ENCODE measurements at regions not wholly inside any gene's neighbourhood (a gene's known extent, or its start where the extent isn't known, plus 50 kb on each side); places are given as distances from the start of the nearest gene placed in this dataset.

DNA sequence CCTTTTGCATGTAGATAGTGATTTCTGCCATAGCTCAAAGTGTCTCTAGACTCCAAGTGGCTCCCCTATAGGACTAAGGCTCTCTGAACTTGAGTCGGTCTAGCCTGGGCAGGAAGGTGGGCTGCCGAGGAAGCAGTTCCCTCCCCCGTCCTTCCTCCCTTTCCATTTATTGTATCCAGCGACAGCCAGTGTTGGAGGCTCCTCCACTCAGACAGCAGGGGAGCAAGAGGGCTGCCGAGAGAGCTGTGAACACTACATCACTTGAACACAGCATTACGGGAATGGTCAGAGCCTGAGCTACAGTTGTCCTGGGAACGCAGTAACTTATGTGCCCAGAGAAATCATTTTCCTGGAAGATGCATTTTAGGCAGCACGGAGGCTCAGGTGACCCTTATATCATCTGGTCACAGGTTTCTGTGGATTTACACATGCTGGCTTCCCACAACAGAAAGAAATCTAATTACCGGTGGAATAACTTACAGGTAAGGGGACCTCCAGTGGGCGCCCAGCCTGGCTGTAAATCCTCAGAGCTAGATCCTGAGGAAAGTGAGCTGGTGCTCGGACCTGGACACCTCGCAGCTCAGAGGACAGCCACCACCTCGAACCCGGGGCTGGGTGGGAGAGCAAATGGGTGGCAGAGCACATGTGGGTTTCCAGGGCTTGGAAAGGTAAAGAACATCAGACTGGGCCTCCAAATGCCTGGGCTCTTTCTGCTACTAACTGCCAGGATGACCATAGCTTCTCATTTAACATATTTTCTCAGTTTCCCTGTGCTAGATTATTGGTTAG, 197.1 kb downstream of the UACA start:
- no peak overlapping the region for H3K4me3 ChIP-seq
- H3K4me1 ChIP-seq (replicated peaks in 1 of 2), result no peaks in the 10 kb centered on the region
- DNase-seq, result peak in 1 of 7 donors; percentile 49
- no peaks in the 10 kb centered on the region for H3K36me3 ChIP-seq (replicated peaks in 1 of 2)
- H3K27ac ChIP-seq, result no peak overlapping the region
- no peaks in the 10 kb centered on the region for H3K27me3 ChIP-seq
- TF ChIP-seq, protein P1, sequence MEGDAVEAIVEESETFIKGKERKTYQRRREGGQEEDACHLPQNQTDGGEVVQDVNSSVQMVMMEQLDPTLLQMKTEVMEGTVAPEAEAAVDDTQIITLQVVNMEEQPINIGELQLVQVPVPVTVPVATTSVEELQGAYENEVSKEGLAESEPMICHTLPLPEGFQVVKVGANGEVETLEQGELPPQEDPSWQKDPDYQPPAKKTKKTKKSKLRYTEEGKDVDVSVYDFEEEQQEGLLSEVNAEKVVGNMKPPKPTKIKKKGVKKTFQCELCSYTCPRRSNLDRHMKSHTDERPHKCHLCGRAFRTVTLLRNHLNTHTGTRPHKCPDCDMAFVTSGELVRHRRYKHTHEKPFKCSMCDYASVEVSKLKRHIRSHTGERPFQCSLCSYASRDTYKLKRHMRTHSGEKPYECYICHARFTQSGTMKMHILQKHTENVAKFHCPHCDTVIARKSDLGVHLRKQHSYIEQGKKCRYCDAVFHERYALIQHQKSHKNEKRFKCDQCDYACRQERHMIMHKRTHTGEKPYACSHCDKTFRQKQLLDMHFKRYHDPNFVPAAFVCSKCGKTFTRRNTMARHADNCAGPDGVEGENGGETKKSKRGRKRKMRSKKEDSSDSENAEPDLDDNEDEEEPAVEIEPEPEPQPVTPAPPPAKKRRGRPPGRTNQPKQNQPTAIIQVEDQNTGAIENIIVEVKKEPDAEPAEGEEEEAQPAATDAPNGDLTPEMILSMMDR (IDR thresholded peaks at IDR 0.05), result no peak
- no peak for TF ChIP-seq POLR2A (IDR thresholded peaks at IDR 0.05)
- 62 to 68% (median 65%) methylated on average over 12 to 14 of the region's 14 CpGs for WGBS, 4 donors
- no peaks in the 10 kb centered on the region for H3K9me3 ChIP-seq (replicated peaks in 1 of 3)
- intact Hi-C loops (cut with DNase I), result no loop called here

DNA sequence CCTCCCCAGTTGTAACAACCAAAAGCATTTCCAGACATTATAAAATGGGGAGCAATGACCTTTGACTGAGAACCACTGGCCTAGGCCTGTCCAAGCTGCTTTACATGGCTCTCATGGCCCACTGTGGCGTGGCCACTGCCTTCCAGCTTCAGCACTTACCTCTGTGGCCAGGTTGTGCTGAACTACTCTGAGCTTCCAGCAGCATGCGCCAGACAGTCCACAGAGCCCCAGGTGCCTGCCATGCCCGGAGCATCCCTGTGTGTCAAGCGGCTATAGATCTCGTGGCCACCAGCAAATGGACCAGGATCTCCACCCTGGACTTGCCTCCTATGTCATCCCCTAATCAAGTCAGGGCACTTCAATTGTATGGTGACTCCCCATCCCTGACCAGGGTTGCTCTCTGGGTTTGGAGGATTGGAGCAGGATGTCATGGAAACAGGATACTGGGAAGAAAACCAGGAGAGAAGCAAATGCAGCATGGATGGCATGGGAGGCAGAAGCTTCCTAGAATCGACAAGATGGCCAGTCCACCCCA, 199.7 kb downstream of the UACA start:
- H3K4me3 ChIP-seq, result no peak overlapping the region
- DNase-seq, result peak in 1 of 7 donors; percentile 33
- TF ChIP-seq, protein P1 (IDR thresholded peaks at IDR 0.05), result no peak
- TF ChIP-seq POLR2A (IDR thresholded peaks at IDR 0.05), result no peak
- intact Hi-C loops (cut with DNase I), result no loop called here
- no peaks in the 10 kb centered on the region for H3K27me3 ChIP-seq
- H3K4me1 ChIP-seq (replicated peaks in 1 of 2), result peaks cover 4 to 7% of the 10 kb centered on the region in 2 donors
- no peaks in the 10 kb centered on the region for H3K36me3 ChIP-seq (replicated peaks in 1 of 2)
- no peaks in the 10 kb centered on the region for H3K9me3 ChIP-seq (replicated peaks in 1 of 3)
- WGBS, 4 donors, result 83 to 95% (median 92%) methylated on average over 2 to 6 of the region's 6 CpGs
- no peak overlapping the region for H3K27ac ChIP-seq

DNA sequence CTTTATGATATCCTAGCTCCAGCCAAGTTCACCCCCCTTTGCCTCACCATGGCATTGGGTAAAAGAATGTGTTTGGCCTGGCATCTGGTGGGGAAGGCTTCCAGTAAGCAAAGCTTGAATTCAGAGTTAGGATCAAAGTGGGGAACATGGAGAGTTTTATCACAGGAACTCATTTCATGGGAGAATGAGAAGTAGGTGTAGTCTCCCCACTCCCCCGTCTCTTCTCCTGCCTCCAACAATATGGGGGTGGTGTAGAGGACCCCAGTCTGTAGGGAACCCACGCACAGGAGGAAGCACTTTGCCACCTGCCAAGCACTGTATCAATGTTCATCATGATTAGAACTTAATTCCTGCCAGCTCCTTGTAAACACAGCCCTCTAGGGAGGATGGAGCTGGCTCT, 200.5 kb downstream of the UACA start:
- Histone ChIP-seq H3K4me1 (replicated peaks in 1 of 2) (peaks cover 4 to 7% of the 10 kb centered on the region in 2 donors), H3K27me3 (no peaks in the 10 kb centered on the region), H3K9me3 (replicated peaks in 1 of 3) (no peaks in the 10 kb centered on the region), H3K4me3 (no peak overlapping the region), H3K27ac (no peak overlapping the region), H3K36me3 (replicated peaks in 1 of 2) (no peaks in the 10 kb centered on the region)
- 81 to 91% (median 88%) methylated on average over 2 of the region's 2 CpGs; no CpG with 5 or more reads in 1 of the 4 donors for WGBS, 4 donors
- intact Hi-C loops (cut with DNase I), result no loop called here
- no peak for DNase-seq
- no peak for TF ChIP-seq POLR2A (IDR thresholded peaks at IDR 0.05)
- TF ChIP-seq, protein P1 (IDR thresholded peaks at IDR 0.05), result no peak

DNA sequence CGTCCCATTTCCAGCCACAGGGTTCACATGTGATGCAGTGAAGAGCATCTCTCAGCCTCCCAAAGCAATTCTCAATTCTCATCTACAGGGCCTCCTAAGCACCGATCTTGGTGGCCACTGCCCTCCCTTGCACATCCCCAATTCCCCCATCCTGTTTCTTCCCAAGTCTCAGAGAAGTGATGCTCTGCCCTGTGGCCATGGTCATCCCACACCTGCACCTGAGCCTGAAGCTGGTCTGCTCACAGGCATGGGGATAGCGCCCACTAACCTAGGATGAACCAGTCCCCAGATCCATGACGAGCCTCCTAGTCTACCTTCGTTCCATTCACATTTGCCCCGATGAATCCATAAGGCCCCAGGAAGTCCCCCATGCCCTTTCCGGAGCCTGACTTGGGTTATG, 201.5 kb downstream of the UACA start:
- Histone ChIP-seq H3K36me3 (replicated peaks in 1 of 2) (no peaks in the 10 kb centered on the region), H3K27me3 (no peaks in the 10 kb centered on the region), H3K27ac (no peak overlapping the region), H3K4me1 (replicated peaks in 1 of 2) (peaks cover 4 to 7% of the 10 kb centered on the region in 2 donors), H3K4me3 (no peak overlapping the region), H3K9me3 (replicated peaks in 1 of 3) (no peaks in the 10 kb centered on the region)
- TF ChIP-seq POLR2A (IDR thresholded peaks at IDR 0.05), result no peak
- TF ChIP-seq, protein P1 (IDR thresholded peaks at IDR 0.05), result no peak
- peak in 1 of 7 donors; percentile 4 for DNase-seq
- intact Hi-C loops (cut with DNase I), result no loop called here
- 85 to 96% (median 88%) methylated on average over 7 of the region's 7 CpGs for WGBS, 4 donors
